Mucosa of descending colon (tissue), 3 donors: ENCODE measurements at regions not wholly inside any gene's neighbourhood (a gene's known extent, or its start where the extent isn't known, plus 50 kb on each side); places are given as distances from the start of the nearest gene placed in this dataset.

Experiments used
- ATAC-seq: fragments of 200-7000 bp; cut with Tn5 transposase; one replicate; pipeline ENCODE4 v1.9.1; 2020; ENCODE audit warnings: mild to moderate bottlenecking, moderate library complexity
- DNase-seq, 3 donors: peaks; one replicate each; pipeline ENCODE4 v3.0.0-alpha.2; 2020
- H3K36me3 ChIP-seq: fragments of 200-600 bp; one replicate; pipeline ENCODE4 v1.8.0; 2021; ENCODE audit warnings: low read depth, mild to moderate bottlenecking
- H3K4me1 ChIP-seq: fragments of 200-600 bp; one replicate; pipeline ENCODE4 v1.8.0; 2021; ENCODE audit warnings: low read depth, mild to moderate bottlenecking
- H3K4me3 ChIP-seq: fragments of 200-600 bp; one replicate; pipeline ENCODE4 v1.8.0; 2021; ENCODE audit warnings: mild to moderate bottlenecking
- H3K9me3 ChIP-seq: fragments of 200-600 bp; one replicate; pipeline ENCODE4 v1.8.0; 2021; ENCODE audit warnings: mild to moderate bottlenecking
- CTCF ChIP-seq: fragments of 200-600 bp; IDR thresholded peaks from one replicate; pipeline ENCODE4 v1.8.0; 2022; ENCODE audit warnings: antibody characterized with exemption, mild to moderate bottlenecking
- intact Hi-C, 2 donors: fragments of 100-400 bp; cut with DNase I in 1 of 2; cut with micrococcal nuclease in 1 of 2; formaldehyde crosslinking; loops; one replicate each; pipeline versions ENCODE4 v1.11.0 to v1.11.1; 2022; cut with DNase I, micrococcal nuclease
- donor health status: DM: no; HTN: no; CAD: no; lungs with moderate emphysema.
- donor health status: DM: no; HTN: no; CAD: no.
- donor health status: DM: no; HTN: yes; CAD: no.

DNA sequence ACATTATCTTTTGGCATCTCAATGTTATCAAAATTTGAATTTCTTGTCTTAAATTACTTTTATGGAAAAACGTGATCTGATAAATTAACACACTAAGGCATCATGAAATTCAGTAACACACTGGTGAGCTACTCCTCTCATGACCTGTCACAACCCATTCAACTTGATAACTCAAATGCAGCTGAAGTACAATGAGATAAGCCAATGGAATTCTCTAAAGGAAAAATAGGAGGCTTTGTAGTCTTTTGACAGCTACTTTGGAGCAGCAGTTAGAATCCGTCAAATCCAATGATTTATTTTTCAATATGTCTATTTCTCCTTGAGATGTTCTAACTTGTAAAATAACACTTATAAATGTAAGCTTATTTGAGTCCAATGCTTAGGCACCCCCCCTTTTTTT, 1029.4 kb downstream of the TRHDE start:
- H3K4me1 ChIP-seq, result no peaks in the 10 kb centered on the region
- no peak for ATAC-seq
- H3K4me3 ChIP-seq, result no peak overlapping the region
- H3K36me3 ChIP-seq, result no peaks in the 10 kb centered on the region
- H3K9me3 ChIP-seq, result peaks cover 14% of the 10 kb centered on the region
- TF ChIP-seq CTCF, result no peak
- no peak for DNase-seq
- intact Hi-C loops, result no loop called here

DNA sequence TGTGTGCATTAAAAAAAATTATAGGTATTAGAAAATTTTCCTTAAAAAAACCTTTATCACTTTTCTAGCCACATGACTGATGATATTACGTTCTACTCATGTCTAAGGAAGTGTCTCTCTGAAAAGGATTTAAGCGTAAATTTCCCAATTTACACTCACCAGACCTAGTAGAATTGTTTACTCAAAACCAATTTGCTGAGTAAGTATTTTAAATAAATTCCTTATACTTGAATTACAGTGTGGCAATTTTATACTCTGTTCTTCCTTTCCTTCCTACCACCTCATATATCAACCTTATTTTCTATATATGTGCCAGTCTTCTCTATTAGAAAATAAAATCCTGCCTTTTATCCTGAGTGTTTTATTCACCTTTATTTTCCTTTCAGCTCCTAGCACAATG, 1035.1 kb downstream of the TRHDE start:
- Histone ChIP-seq H3K4me3 (no peak overlapping the region), H3K9me3 (peaks cover 18% of the 10 kb centered on the region), H3K36me3 (no peaks in the 10 kb centered on the region), H3K4me1 (no peaks in the 10 kb centered on the region)
- intact Hi-C loops, result no loop called here
- DNase-seq, result no peak
- TF ChIP-seq CTCF, result no peak
- ATAC-seq, result no peak

- ATAC-seq, result no peak
- TF ChIP-seq CTCF, result no peak
- no peaks in the 10 kb centered on the region for H3K4me1 ChIP-seq
- intact Hi-C loops, result no loop called here
- DNase-seq, result no peak
- H3K9me3 ChIP-seq, result peaks cover 20% of the 10 kb centered on the region
- no peak overlapping the region for H3K4me3 ChIP-seq
- H3K36me3 ChIP-seq, result no peaks in the 10 kb centered on the region
Observed at GRCh38 chr12:73308079-73308478, 1035.9 kb downstream of the TRHDE start.

DNA sequence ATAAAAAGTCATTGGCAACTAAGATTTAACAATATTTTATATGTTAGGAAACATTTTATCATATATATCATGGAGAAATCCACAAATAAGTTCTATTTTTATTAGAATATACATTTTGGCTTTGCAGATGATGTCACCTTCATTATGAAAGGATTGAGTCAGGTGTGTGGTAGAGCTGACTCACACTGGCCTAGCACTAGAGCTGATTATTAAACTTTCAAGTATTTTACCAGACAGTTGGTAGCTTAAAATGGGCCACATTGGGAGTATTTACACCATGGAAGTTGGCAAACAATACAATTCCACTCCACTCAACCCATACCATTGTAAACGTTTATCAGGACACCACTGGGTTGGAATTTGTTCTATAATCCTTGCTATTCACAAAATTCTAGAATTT, 1036.6 kb downstream of the TRHDE start:
- Histone ChIP-seq H3K4me1 (no peaks in the 10 kb centered on the region), H3K4me3 (no peak overlapping the region), H3K9me3 (peaks cover 19% of the 10 kb centered on the region), H3K36me3 (no peaks in the 10 kb centered on the region)
- intact Hi-C loops, result no loop called here
- TF ChIP-seq CTCF, result no peak
- DNase-seq, result no peak
- ATAC-seq, result no peak

DNA sequence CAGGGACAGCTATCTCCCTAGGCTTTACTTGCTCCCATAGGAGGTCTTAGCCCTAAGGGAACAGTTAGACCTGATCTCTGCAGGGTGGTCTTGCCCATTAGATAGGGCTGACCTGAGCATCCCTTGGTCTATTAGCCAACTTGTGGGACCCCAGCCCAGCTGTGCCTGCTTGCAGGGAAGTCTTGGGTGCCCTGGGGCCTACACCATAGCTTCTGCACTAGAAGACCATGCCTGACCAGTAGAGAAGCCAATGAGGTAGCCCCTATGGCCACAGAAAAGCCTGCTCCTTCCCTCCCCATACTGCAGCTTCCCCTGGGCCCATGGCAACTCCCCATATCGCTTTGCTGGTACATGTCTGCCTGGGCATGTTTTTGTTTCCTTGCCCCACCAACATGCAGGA, 1049.1 kb downstream of the TRHDE start:
- TF ChIP-seq CTCF, result no peak
- Histone ChIP-seq H3K9me3 (peaks cover 54% of the 10 kb centered on the region), H3K36me3 (no peaks in the 10 kb centered on the region), H3K4me3 (no peak overlapping the region), H3K4me1 (no peaks in the 10 kb centered on the region)
- DNase-seq (no peak), ATAC-seq (no peak)
- intact Hi-C loops, result no loop called here

- H3K9me3 ChIP-seq, result peaks cover 52% of the 10 kb centered on the region
- no peaks in the 10 kb centered on the region for H3K4me1 ChIP-seq
- ATAC-seq (no peak), DNase-seq (no peak)
- intact Hi-C loops, result no loop called here
- H3K36me3 ChIP-seq, result no peaks in the 10 kb centered on the region
- H3K4me3 ChIP-seq, result no peak overlapping the region
- no peak for TF ChIP-seq CTCF
Observed at GRCh38 chr12:73321776-73322175, 1049.6 kb downstream of the TRHDE start.
